Ovary (tissue), 3 donors: ENCODE measurements at regions not wholly inside any gene's neighbourhood (a gene's known extent, or its start where the extent isn't known, plus 50 kb on each side); places are given as distances from the start of the nearest gene placed in this dataset.

ENCODE experiments used
- POLR2A ChIP-seq: fragments of 450-650 bp; IDR thresholded peaks from one replicate; pipeline ENCODE4 v1.6.1; 2017; ENCODE audit warnings: antibody characterized with exemption, mild to moderate bottlenecking, moderate library complexity
- TF ChIP-seq, protein P1 (sequence below), 3 donors: fragments of 450-650 bp in 2 of 3; fragments of 200-600 bp in 1 of 3; IDR thresholded peaks; one replicate each; pipeline versions ENCODE4 v1.5.1 to v1.8.0; 2016 to 2022; ENCODE audit warnings: antibody characterized with exemption in 3 of 3, mild to moderate bottlenecking in 1 of 3
- donor health status: DM: no; HTN: no; CAD: no.

DNA sequence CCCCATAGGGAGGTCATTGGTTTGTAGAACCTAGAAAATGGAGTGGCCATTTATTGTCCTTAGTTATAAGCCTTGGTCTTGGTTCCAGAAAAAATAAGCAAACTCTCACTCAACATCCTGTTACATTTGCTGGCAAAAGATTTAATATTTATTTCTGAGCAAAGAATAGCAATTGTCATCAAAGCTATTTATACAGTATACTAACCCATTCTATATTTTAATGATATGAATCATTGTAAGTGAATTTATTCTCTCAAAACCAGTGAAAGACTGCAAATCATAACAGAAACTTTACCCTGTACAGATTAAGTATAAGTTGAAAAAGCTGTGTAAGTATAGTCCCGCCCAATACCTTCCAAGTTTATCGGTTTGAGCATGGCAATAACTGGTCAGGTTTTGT is 364.4 kb downstream of the CD109 start:
- TF ChIP-seq, protein P1, sequence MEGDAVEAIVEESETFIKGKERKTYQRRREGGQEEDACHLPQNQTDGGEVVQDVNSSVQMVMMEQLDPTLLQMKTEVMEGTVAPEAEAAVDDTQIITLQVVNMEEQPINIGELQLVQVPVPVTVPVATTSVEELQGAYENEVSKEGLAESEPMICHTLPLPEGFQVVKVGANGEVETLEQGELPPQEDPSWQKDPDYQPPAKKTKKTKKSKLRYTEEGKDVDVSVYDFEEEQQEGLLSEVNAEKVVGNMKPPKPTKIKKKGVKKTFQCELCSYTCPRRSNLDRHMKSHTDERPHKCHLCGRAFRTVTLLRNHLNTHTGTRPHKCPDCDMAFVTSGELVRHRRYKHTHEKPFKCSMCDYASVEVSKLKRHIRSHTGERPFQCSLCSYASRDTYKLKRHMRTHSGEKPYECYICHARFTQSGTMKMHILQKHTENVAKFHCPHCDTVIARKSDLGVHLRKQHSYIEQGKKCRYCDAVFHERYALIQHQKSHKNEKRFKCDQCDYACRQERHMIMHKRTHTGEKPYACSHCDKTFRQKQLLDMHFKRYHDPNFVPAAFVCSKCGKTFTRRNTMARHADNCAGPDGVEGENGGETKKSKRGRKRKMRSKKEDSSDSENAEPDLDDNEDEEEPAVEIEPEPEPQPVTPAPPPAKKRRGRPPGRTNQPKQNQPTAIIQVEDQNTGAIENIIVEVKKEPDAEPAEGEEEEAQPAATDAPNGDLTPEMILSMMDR (IDR thresholded peaks at IDR 0.05): no peak
- TF ChIP-seq POLR2A: no peak
